ENCODE measurements at regions not wholly inside any gene's neighbourhood (a gene's known extent, or its start where the extent isn't known, plus 50 kb on each side); places are given as distances from the start of the nearest gene placed in this dataset.

DNA sequence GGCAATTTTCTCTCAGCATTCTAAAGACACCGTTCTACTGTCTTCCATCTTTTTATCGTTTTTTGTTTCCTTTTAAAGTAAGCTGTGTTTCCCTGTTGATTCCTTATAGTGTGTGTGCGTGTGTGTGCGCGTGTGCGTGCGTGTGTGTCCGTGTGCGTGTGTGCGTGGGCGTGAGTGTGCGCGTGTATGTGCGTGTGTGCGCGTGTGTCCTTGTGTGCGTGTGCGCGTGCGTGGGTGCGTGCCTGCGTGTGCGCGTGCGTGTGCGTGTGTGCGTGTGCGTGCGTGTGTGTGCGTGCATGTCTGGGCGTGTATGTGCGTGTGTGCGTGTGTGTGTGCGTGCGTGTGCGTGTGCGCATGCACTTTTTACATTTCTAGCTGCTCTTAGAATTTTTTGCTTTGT, 1033.7 kb downstream of the BRD1 start:
- no peak for DNase-seq

GRCh38 chr22:48786679-48786996, 1041.0 kb downstream of the BRD1 start:
- DNase-seq: no peak

DNA sequence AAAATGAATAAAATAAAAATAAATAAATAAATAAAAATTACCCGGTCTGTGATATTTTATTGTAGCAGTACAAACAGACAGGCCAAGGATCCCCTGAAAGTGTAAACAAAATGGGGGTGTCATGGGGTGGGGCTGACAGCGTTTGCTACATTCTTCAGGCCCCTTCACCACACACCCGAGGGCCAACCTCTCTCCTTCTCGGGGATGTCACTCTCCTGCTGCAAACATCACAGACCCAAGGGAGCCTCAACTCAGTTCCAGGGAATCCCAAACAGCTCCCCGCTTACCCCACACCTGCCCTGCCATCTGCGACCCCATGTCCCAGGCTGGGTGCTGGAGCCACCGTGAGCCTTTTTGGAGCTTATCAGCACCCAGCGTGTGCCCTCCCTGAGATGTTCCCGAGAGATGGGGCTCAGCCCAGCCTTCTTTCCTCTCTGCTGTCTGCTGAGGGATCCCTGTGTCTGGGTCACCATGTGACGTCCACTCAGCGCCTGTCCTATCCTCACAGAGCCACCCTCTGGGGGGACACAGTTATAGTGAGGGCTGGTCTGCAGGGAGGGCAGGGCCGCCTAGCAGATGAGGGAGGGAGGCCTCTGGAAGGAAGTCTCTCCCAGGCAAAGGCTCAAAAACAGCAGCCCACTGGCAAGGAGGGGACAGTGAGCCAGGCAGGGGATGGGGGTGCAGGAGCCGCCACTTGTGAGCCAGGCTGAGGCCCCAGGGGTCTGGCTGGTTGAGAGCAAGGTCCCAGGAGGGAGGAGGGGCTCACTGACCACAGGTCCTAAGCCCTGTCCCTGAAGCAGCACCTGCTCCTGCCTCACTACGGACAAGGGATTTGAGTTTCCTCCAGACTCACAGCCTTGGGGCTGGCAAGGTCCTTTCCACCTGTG, 1041.6 kb downstream of the BRD1 start:
- no peak for DNase-seq

DNA sequence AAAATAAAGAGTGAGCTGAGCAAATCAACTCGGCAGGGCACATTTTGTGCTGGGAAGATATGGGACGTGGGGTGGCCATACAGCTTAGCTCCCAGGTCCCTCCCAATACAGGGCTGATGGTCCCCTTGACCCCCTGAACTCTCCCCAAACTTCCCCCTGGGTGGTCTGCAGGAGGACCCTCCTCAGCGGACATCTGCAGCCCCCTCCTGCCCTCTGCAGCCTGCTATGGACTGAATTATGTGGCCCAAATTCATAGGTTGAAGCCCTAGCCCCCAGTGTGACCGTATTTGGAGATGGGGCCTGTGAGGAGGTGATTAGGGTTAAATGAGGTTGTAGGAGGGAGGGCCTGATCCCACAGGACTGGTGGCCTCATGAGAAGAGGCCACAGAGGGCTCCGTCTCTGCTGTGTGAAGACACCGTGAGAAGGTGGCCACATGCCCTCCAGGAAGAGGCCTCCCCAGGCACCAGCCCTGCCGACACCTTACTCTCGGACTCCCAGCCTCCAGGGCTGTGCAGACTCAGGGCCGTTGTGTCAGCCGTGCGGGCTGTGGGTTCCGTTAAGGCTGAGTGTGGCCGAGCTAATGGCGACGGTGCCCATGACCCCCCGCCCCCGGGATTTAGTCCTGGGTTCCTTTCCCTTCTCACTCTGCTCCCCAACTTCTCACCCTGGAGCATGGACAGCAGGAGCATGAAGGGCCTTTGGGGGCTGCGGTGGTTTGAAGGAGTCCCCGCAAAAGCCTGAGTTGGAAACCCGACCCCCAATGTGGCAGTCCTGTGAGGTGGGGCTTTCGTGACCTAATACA, 1042.8 kb downstream of the BRD1 start:
- no peak for DNase-seq

- no peak for DNase-seq
Observed at GRCh38 chr22:48783821-48784266, 1043.8 kb downstream of the BRD1 start.

GRCh38 chr22:48782811-48783511, 1044.7 kb downstream of the BRD1 start:
- no peak for DNase-seq

DNA sequence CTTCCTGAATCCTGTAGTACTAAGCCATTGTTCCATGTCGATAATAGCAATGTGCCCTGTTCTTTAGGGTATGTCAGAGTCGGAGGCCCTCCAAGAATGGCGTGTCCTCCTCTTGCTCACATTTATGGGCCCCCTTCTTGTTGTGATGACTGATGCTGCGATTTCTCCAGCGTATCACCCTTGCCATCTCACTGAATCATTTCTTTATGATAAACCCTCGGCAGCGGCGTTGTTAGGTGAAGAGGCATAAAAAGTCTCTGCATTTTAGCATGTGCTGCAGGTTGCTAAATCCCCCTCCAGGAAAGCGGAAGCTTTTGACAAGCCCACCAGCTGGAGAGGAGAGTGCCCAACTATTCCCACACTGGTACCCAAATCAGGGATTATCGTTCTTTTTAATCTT, 1045.3 kb downstream of the BRD1 start:
- DNase-seq: no peak

- DNase-seq: no peak
Observed at GRCh38 chr22:48781868-48782267, 1045.8 kb downstream of the BRD1 start.

DNA sequence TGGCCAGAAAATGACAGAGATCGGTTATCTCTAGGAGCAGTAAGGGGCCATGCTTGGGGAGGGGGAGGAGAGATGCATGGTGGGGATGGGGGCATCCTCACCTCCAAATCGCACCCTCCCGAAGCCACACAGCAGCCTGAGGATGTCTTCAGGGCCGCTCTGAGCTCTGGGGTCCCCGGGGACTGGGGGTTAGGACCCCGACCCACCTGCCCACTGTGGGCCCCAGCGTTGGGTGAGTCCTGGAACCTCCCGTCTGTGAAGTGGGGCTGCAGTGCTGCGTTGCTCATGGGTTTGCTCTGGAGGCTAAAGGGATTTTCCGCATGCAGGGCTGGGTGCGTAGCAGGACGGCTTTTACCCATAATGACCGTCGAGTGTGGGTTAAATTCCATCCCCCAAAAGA, 1046.3 kb downstream of the BRD1 start:
- DNase-seq: no peak

DNA sequence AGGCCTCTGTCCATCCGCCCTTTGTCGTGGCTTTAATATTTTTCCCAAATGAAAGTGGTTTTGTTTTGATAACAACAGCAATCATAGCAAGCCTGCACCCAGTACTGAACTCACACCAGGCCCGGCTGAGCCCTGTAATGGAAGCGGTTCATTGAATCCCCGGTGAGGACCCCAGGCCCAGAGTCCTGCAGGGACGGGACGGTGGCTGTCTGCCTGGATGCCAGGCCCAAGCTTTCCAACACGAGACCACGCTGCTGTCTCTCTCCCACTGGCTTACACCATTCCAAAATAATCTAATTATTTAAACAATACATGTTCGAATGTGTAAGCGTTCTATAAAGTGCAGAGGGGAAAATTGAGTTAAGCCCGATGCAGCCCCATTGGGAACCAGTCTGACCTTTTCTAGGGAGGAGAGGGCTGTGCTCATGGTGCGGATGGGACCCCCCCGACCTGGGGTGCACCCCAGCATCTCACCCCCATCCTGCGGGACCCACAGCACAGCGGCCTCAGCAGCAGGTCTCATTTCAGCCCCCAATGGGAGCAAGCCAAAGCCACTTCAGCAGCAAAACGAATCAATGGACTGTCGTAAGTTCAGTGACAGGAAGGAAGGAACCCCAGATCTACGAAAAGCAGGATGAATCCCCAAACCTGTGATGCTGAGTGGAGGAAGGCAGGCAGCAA, 1046.9 kb downstream of the BRD1 start:
- DNase-seq: no peak

GRCh38 chr22:48779661-48780596, 1047.7 kb downstream of the BRD1 start:
- no peak for DNase-seq

GRCh38 chr22:48779211-48779643, 1048.4 kb downstream of the BRD1 start:
- DNase-seq: no peak

DNA sequence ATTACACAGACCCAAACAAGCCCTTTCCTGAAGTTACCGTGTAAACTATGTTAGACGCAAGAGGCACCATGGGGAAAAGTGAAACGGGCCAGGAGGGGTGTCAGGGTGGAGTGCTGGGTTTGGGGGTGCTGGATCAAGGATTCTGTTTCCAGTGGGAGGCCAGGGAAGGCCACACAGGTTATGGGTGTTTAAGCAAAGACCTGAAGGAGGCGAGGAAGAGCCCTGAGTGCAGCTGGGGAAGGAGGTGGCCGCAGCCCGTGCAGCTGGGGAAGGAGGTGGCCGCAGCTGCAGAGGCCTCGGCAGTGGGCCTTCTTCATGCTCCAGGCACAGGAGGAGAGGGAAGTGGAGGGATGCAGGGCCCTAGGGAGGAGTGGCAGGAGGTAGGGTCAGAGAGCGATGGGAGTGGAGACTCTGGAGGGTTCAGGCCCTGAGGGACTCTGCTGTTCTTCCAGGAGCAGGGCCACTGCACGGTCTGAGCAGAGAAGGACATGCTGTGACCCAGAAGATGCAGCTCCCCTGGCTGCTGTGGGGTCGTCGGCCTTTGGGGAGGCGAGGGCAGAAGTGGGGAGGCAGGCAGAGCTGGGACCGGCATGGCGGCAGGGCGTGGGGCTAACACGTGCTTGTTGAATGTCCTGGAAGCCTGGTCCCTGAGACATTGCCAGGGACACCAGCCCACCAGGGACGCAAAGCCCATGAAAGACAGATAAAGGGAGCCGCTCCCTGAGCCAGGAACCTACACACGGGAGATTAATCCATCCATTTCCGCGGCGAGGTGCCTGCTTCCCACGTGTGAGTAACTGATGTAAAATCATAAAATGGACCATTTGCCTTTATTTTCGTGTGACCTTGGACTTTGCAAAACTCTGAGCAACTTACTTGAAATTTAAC, 1049.1 kb downstream of the BRD1 start:
- DNase-seq: no peak

- DNase-seq: no peak
Observed at GRCh38 chr22:48772286-48772907, 1055.3 kb downstream of the BRD1 start.

- no peak for DNase-seq
Observed at GRCh38 chr22:48765595-48765994, 1062.1 kb downstream of the BRD1 start.

- no peak for DNase-seq
Observed at GRCh38 chr22:48761546-48761945, 1066.1 kb downstream of the BRD1 start.

DNA sequence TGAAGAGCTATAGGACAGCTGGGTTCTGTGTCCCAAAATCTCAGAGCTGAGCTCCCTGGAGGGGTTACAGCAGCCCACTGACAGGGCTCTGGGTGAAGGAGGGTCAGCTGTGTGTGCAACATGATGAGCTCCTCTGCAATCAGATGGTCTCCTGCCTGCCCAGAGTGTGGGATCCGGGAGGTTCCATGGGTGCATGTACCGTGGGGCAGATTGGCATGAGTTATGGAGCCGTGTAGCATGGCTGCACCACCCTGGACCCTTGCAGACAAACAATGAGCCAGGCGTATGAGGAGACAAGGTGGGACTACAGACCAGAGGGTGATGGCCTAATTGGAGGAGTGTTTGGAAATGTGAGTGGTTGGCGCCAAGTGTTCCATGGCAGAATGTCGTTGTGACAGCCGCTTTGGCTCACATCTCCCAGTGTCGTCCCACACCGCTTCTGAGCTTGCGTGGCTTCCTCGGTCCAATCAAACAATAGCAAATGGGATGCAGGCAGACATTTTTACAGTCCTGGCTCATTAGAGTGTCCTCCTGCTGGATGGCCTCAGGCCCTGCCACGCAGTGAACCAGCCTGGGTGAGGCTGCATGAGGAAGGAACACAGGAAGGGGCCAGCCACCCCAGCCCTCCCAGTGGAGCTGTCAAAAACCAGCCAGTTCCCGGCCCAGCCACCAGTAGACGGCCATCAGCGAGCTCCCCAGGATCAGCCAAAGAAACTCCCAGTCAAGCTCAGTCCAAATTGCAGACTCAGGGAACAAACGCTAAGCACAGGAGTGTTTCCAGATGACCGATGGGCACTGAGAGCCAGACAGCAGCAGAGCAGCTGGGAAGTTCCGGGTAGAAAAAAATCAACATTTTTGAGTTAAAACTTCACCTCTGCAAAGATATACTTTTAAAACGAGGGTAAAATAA, 1066.9 kb downstream of the BRD1 start:
- DNase-seq: no peak

GRCh38 chr22:48758881-48759875, 1068.5 kb downstream of the BRD1 start:
- no peak for DNase-seq
